Activated naive CD4-positive, alpha-beta T cell treated with anti-CD3 and anti-CD28 coated beads, Interleukin-2, amount 50 U/mL, for 24 hours (primary cell): ENCODE measurements at regions not wholly inside any gene's neighbourhood (a gene's known extent, or its start where the extent isn't known, plus 50 kb on each side); places are given as distances from the start of the nearest gene placed in this dataset.

Source experiments
- H3K27ac Mint-ChIP-seq: one replicate; pipeline ENCODE4 v1.8.0; 2021; ENCODE audit warnings: mild to moderate bottlenecking, mixed read lengths
- H3K27me3 Mint-ChIP-seq: one replicate; pipeline ENCODE4 v1.8.0; 2021; ENCODE audit warnings: mixed read lengths
- H3K36me3 Mint-ChIP-seq: one replicate; pipeline ENCODE4 v1.8.0; 2021; ENCODE audit warnings: mixed read lengths
- H3K4me1 Mint-ChIP-seq: one replicate; pipeline ENCODE4 v1.8.0; 2021; ENCODE audit warnings: mixed read lengths
- H3K4me3 Mint-ChIP-seq: one replicate; pipeline ENCODE4 v1.8.0; 2021; ENCODE audit warnings: mild to moderate bottlenecking, mixed read lengths
- H3K9me3 Mint-ChIP-seq: one replicate; pipeline ENCODE4 v1.8.0; 2021; ENCODE audit warnings: mixed read lengths

DNA sequence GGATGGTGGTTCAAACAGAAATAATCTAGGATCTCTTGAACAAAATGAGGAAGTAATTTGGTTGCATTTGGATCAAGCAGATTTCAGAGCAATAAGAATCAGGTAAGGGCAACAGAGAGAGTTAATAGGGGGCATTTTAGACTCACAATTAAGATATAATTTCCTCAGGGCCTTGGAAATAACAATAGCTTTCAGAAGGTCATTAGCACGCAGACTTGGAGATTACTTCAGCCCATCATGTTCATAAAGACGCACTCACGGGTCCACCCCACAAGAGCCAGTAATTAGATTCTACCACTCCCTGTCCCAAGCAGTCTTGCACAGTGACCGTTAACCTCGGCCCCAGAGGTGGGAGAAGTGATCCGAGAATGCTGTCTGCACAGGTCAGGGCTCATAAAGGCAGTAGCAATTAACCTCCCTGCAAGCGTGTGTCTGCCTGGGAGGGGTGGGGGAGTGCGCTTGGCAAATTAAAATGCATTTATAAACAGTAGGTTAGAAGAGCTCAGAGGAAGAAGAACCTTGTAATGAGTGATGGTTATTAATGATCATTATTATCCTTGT is 125.7 kb upstream of the CCDC196 start:
- H3K27me3 Mint-ChIP-seq: no peaks in the 10 kb centered on the region
- H3K4me1 Mint-ChIP-seq: no peaks in the 10 kb centered on the region
- H3K9me3 Mint-ChIP-seq: no peaks in the 10 kb centered on the region
- no peak overlapping the region for H3K27ac Mint-ChIP-seq
- H3K4me3 Mint-ChIP-seq: no peak overlapping the region
- H3K36me3 Mint-ChIP-seq: no peaks in the 10 kb centered on the region

DNA sequence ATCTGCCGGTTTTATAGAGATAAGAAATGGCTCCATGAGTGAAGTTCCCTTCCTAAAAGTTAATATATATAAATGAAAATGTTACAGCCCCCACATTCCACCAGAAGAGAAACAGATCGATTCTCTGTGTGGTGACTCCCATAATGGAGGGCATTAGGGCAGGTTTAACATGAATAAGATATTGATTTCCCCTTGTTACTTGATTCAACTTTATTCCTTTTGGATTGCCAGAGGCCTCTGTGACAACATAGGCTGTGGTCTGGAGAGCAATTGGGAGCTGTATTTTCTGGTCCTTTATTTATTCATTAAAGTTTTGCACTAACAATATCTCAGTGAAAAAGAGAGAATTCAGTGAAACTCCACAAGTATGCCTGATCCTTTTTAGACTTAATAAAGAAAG is 125.2 kb upstream of the CCDC196 start:
- Mint-ChIP-seq H3K9me3 (no peaks in the 10 kb centered on the region), H3K27me3 (no peaks in the 10 kb centered on the region), H3K4me3 (no peak overlapping the region), H3K27ac (no peak overlapping the region), H3K36me3 (no peaks in the 10 kb centered on the region), H3K4me1 (no peaks in the 10 kb centered on the region)

DNA sequence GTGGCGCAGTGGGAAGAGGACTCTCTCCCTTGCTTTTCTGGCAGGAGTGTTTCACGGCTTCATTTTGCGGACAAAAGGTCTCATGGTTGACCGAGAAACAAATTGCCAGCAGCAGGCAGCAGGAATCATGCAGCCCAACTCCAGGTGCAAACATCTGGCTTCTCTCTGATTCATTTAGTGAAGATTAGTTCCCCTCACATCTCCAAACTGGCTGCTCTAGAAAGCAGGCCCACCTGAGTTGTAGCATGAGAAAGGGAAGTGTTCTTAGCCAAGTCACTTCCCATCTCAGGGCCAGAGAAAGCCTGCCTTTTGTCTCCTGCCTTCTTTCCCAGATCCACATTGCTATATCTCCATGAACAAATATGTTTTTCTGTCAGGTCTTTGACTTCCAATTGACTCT is 120.8 kb upstream of the CCDC196 start:
- Mint-ChIP-seq H3K36me3 (no peaks in the 10 kb centered on the region), H3K4me1 (no peaks in the 10 kb centered on the region), H3K27ac (no peak overlapping the region), H3K4me3 (no peak overlapping the region), H3K27me3 (no peaks in the 10 kb centered on the region), H3K9me3 (no peaks in the 10 kb centered on the region)

DNA sequence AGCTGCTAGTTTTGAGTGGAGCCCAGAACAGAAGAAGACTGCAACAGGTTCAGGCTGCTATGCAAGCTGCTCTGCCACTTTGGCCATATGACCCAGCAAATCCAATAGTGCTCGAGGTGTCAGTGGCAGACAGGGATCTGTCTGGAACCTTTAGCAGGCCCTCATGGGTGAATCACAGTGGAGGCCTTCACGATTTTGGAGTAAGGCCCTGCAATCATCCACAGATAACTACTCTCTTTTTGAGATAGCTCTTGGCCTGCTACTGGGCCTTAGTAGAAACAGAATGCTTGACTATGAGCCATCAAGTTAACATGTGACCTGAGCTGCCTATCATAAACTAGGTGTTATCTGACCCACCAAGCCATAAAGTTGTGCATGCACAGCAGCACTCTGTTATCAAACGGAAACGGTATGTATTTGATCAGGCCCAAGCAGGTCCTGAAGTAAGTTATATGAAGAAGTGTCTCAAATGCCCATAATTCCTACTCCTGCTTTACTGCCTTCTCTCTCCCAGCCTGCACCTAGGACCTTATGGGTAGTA is 116.9 kb upstream of the CCDC196 start:
- no peaks in the 10 kb centered on the region for H3K4me1 Mint-ChIP-seq
- H3K27me3 Mint-ChIP-seq: no peaks in the 10 kb centered on the region
- H3K36me3 Mint-ChIP-seq: no peaks in the 10 kb centered on the region
- H3K4me3 Mint-ChIP-seq: no peak overlapping the region
- no peaks in the 10 kb centered on the region for H3K9me3 Mint-ChIP-seq
- H3K27ac Mint-ChIP-seq: no peak overlapping the region

DNA sequence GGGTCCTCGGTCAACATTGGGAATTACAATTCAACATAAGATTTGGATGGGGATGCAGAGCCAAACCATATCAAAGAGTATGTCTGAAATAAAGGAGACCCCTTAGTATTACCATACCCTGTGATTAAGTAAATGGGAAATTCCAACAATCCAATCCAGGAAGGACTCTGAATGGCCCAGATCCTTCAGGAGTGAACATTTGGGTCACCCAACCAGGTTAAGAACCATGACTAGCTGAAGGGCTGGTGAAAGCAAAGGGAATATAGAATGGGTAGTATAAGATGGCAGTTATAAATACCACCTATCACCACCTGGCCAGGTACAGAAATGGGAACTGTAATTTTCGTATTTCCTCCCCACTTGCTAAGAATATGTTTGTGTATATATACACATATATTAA is 114.4 kb upstream of the CCDC196 start:
- H3K36me3 Mint-ChIP-seq: no peaks in the 10 kb centered on the region
- no peaks in the 10 kb centered on the region for H3K27me3 Mint-ChIP-seq
- H3K27ac Mint-ChIP-seq: no peak overlapping the region
- H3K4me1 Mint-ChIP-seq: no peaks in the 10 kb centered on the region
- H3K9me3 Mint-ChIP-seq: no peaks in the 10 kb centered on the region
- H3K4me3 Mint-ChIP-seq: no peak overlapping the region

DNA sequence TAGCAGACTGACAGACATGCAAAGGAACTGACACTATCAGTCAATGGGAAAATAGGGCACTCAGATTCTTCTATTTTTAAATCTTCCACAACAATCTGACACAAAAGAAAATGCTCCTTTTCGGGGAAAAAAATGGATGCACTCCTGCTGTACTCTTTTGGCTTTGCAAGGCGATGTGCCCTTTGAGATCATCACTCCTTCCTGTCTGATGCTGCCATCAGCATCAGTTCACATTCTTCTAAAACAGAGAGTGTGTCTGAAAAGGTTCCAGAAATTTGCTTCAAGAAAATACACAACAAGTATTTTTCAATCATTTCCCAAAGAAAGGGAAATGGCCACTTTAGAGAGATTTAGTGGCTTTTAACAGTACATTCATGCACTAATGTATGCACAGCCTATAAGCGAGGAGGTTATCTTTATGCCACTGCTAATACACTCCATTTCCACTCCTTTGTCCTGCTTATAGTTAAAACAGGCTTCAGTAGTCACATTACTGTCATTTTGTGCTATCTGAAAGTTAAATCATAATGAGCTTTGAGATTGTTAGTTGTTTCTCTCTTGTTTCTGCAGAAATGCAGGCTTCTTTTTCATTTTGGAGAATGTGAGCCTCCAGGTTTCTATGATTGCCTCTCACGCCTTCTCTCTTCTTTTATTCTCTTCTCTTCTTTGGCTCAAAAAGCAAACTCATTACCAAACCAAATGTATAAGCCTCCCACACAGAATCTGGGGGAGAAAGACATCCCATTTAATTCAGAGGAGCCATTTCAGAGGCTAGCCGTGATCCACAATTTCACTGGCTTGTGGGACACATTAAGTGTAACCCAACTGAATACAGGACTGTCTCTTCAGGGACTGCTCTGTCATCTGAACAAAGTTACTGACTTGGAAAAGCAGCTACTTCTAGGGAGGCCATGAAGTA is 110.9 kb upstream of the CCDC196 start:
- Mint-ChIP-seq H3K9me3 (no peaks in the 10 kb centered on the region), H3K4me1 (no peaks in the 10 kb centered on the region)

DNA sequence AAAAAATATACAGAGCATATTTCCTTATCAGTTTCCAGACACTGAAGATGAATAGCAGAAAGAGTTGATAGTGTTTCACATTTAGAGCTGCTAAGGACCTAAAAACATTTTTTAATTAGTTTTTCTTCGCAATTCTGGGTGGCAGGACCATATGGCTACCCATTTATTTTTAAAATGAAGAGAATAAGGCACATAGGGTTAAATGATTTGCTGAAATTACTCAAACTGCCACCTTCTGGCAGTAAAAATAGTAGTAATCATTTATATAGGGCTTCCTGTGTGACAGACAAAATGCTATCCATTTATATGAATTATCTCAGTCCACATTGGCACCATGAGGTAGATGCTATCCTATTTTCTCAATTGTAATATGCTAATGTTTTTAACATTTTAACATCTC is 108.6 kb upstream of the CCDC196 start:
- H3K27me3 Mint-ChIP-seq: no peaks in the 10 kb centered on the region
- no peak overlapping the region for H3K27ac Mint-ChIP-seq
- no peak overlapping the region for H3K4me3 Mint-ChIP-seq
- H3K36me3 Mint-ChIP-seq: no peaks in the 10 kb centered on the region
- H3K9me3 Mint-ChIP-seq: no peaks in the 10 kb centered on the region
- no peaks in the 10 kb centered on the region for H3K4me1 Mint-ChIP-seq

More for the DNA sequence above, 110.9 kb upstream of the CCDC196 start:
- Mint-ChIP-seq H3K4me3 (no peak overlapping the region), H3K27ac (no peak overlapping the region), H3K36me3 (no peaks in the 10 kb centered on the region), H3K27me3 (no peaks in the 10 kb centered on the region)

DNA sequence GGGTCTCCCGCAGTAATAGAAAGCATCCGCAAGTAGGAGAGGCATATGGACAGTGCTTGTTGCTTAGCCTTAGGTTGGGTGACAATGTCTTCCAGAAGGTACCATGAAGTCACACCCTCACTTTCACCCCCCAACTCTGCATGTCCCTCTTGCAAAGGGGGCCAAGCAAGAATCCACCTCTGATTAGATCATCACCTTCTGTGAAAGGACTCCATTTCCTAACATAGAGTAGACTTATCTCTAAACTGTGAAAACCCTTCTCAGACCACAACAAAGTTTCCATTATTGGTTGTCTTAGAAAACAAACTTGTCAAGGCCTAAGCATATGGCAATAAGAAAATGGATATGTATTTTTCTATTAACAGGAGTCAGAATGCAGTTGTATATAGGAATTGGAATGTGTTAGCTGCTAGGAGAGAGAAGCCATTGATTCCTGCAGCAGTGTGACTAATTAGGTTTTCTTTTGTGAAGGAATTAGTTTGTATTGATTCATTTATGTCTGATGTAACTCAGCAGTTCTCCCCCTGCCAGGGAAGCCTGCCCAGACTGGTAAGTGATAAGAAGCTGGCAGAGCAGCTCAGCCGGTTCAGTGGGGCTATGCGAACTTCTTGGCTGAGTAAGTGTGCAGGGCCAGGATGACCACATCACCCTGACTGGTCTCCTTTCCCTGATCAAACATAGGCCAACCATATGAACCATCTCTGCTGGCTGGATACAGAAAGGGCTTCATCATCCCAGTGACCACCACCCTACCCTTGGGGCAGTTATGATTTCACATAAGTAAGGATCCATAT is 107.3 kb upstream of the CCDC196 start:
- H3K4me1 Mint-ChIP-seq: no peaks in the 10 kb centered on the region
- H3K4me3 Mint-ChIP-seq: no peak overlapping the region
- H3K9me3 Mint-ChIP-seq: no peaks in the 10 kb centered on the region
- no peak overlapping the region for H3K27ac Mint-ChIP-seq
- no peaks in the 10 kb centered on the region for H3K36me3 Mint-ChIP-seq
- H3K27me3 Mint-ChIP-seq: no peaks in the 10 kb centered on the region

DNA sequence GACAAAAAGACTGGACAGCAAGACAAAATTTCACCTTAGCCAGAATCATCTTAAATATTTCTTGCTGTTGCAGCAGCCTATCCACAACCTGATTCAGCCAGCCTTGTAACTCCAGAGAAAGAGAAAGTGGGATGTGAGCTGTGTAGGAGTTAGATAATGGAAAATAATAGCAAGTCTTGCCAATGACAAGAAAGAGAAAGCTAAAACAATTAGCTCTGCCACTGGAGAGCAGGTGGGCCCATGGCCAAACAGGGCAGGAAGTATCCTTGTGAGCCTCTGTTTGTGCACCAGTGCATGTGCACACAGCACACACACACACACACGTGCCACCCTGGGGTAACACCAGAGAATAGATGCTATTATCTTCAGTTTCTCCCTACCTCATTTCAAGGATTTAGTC is 106.0 kb upstream of the CCDC196 start:
- H3K9me3 Mint-ChIP-seq: no peaks in the 10 kb centered on the region
- H3K27ac Mint-ChIP-seq: no peak overlapping the region
- H3K4me3 Mint-ChIP-seq: no peak overlapping the region
- no peaks in the 10 kb centered on the region for H3K4me1 Mint-ChIP-seq
- H3K27me3 Mint-ChIP-seq: no peaks in the 10 kb centered on the region
- H3K36me3 Mint-ChIP-seq: no peaks in the 10 kb centered on the region

DNA sequence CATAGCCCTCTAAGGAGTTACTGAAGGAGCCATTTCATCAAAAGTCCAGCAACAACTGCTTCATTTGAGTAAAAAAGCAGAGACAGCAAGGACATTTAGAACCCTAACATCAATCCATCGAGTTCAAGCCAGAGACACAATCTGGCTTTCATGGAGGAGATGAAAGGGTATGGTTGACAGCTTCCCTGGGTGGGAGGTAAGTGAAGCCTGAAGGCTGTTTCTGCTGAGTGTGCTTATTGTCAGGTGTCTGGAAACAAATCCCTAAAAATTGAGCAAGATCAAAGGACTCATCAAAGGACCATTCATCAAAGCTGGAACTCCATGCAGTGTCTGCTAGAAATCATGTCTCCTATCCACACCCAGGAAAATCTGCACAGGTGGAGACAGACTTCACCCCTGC is 104.4 kb upstream of the CCDC196 start:
- H3K27me3 Mint-ChIP-seq: no peaks in the 10 kb centered on the region
- no peak overlapping the region for H3K4me3 Mint-ChIP-seq
- no peaks in the 10 kb centered on the region for H3K9me3 Mint-ChIP-seq
- H3K27ac Mint-ChIP-seq: no peak overlapping the region
- H3K4me1 Mint-ChIP-seq: no peaks in the 10 kb centered on the region
- no peaks in the 10 kb centered on the region for H3K36me3 Mint-ChIP-seq

DNA sequence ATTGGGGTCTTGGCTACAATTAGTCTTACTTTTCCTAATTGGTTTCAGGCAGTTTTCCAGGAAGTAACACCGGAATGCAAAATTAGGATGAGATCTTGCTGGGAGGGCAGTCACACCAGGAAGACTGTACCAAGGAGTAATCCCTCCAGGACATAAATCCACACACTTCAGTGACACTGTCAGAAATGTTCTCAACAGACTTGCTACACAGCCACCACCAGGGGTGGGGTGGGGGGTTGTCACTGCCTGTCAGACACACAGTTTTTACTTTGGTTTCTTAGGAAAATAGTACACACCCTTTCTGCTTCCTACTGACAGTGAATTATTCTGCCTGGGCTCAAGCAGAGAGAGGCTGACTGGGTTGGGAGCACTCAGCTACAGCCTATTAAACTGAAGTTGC is 102.9 kb upstream of the CCDC196 start:
- no peaks in the 10 kb centered on the region for H3K4me1 Mint-ChIP-seq
- H3K27me3 Mint-ChIP-seq: no peaks in the 10 kb centered on the region
- H3K27ac Mint-ChIP-seq: no peak overlapping the region

DNA sequence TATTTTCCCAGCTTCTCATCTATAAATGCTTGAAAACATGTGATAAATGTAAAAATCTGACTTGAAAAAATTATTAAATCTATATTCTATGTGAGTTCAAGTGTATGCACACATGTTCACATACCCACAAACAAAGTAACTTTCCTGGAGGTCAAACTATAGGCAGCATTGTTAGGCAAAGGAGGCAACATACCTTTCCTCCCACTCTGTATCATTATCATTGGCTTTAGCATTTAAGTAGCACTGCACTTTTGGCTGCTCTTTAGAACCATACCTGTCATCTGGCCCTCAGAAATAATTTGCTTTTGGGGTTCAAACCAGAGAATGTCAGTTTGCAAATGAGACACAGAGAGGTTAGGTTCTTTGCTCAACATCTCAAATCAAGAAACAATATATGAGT is 102.4 kb upstream of the CCDC196 start:
- Mint-ChIP-seq H3K36me3 (no peaks in the 10 kb centered on the region), H3K27me3 (no peaks in the 10 kb centered on the region), H3K9me3 (no peaks in the 10 kb centered on the region), H3K4me3 (no peak overlapping the region), H3K27ac (no peak overlapping the region), H3K4me1 (no peaks in the 10 kb centered on the region)

More for the DNA sequence above, 102.9 kb upstream of the CCDC196 start:
- no peaks in the 10 kb centered on the region for H3K36me3 Mint-ChIP-seq
- no peaks in the 10 kb centered on the region for H3K9me3 Mint-ChIP-seq
- no peak overlapping the region for H3K4me3 Mint-ChIP-seq

DNA sequence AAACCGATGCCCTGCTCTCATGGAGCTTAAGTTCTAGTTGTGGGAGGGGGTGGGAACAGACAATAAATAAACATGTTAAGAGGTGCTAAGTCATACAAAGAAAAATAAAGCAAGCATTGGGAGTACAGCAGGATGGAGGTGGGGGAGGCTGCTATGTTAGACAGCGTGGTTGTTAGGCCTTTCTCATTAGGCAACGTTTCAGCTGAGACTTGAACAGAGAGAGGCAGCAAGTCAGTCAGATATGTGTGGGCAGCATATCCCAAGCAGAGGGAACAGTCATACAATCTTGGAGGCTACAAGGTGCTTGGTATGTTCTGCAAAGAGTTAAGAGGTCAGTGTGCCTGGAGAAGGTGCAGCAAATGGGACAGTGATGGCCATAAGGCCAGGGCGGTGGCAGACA is 97.7 kb upstream of the CCDC196 start:
- Mint-ChIP-seq H3K36me3 (peaks cover 2% of the 10 kb centered on the region), H3K27ac (no peak overlapping the region), H3K27me3 (no peaks in the 10 kb centered on the region), H3K9me3 (no peaks in the 10 kb centered on the region), H3K4me1 (no peaks in the 10 kb centered on the region), H3K4me3 (no peak overlapping the region)

DNA sequence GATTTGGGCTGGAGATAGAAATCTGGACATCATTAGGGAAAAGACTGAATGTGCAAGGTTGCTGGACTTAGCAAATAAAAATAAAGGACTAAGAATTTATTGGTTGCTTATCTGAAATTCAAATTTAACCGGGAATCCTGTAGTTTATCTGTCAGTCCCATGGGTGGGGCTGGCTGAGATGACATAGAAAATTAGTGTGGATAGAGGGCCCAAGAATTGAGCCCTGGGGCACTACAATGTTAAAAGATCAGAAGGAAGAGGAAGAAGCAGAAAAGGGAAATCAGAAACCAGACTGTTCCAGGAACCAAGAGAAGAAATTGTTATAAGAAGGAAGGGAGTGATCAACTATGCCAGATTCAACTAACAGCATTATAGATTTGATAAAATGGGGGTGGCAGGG is 96.7 kb upstream of the CCDC196 start:
- Mint-ChIP-seq H3K27ac (no peak overlapping the region), H3K27me3 (no peaks in the 10 kb centered on the region), H3K9me3 (no peaks in the 10 kb centered on the region), H3K4me1 (no peaks in the 10 kb centered on the region), H3K4me3 (no peak overlapping the region), H3K36me3 (peaks cover 2% of the 10 kb centered on the region)

DNA sequence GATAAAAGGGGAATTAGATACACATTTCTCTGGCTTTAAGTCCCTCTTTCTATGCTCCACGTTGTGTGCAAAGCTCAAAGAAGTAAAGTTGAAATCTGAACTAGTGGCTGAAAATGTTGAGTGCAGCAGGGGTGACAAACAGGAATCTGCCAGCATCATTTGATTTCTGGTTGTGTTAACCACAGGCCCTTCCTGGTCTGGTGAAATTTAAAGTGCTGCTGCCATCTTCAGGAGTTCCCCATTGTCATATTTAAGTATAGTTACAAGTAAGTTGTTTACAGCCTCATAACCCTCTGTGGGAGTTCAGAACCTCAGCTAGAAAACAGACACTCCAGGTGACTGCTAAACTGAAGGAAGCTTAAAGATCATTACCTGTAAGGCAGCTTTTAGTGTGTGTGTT is 90.9 kb upstream of the CCDC196 start:
- peaks cover 2% of the 10 kb centered on the region for H3K36me3 Mint-ChIP-seq
- H3K27ac Mint-ChIP-seq: no peak overlapping the region
- no peaks in the 10 kb centered on the region for H3K27me3 Mint-ChIP-seq
- H3K9me3 Mint-ChIP-seq: no peaks in the 10 kb centered on the region
- H3K4me1 Mint-ChIP-seq: peaks cover 12% of the 10 kb centered on the region
- H3K4me3 Mint-ChIP-seq: no peak overlapping the region

DNA sequence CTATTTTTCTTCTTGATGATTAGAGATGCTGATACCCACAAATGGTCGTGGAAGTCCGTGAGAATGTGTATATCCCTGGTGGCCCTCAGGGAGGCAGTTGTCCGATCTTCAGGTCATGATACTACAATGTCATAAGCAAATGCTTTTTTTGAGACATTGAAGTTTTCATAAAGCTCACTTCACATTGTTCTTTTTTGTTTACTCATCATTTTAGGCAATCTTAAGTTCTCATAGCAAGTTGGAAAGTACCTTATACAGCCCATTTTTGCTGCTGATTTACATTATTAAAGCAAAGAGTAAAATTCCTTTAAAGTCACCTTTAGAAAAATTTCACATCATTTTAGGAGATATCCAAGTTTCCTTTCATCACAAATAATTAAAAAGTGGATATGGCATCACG is 90.0 kb upstream of the CCDC196 start:
- Mint-ChIP-seq H3K4me3 (no peak overlapping the region), H3K27me3 (no peaks in the 10 kb centered on the region), H3K4me1 (peaks cover 12% of the 10 kb centered on the region), H3K27ac (no peak overlapping the region), H3K9me3 (no peaks in the 10 kb centered on the region), H3K36me3 (peaks cover 2% of the 10 kb centered on the region)
